GM23338 (cell line): ENCODE measurements at regions not wholly inside any gene's neighbourhood (a gene's known extent, or its start where the extent isn't known, plus 50 kb on each side); places are given as distances from the start of the nearest gene placed in this dataset.

Experiments used
- EZH2 ChIP-seq: fragments of 200-600 bp; sonication (generic); IDR thresholded peaks from one replicate; pipeline ENCODE4 v1.8.0; 2017; ENCODE audit warnings: antibody characterized with exemption, mild to moderate bottlenecking, low read depth; ENCODE audit not compliant: unreplicated experiment
- EZH2phosphoT487 ChIP-seq: fragments of 200-600 bp; sonication (generic); IDR thresholded peaks from one replicate; pipeline ENCODE4 v1.8.1; 2018; ENCODE audit warnings: antibody characterized with exemption; ENCODE audit not compliant: unreplicated experiment
- JUNB ChIP-seq: IDR thresholded peaks from one replicate; pipeline ENCODE4 v1.6.1; 2016; ENCODE audit warnings: antibody characterized with exemption; ENCODE audit not compliant: unreplicated experiment
- POLR2AphosphoS5 ChIP-seq: IDR thresholded peaks from 2 replicates; pipeline ENCODE4 v1.6.1; 2016; ENCODE audit warnings: antibody characterized with exemption, low read depth
- ZNF331 ChIP-seq: fragments of 250-450 bp; sonication (Bioruptor Pico); IDR thresholded peaks from 2 replicates; pipeline ENCODE4 v1.5.0; 2020; ENCODE audit warnings: low read depth, mild to moderate bottlenecking, moderate library complexity
- TF ChIP-seq, protein P1 (sequence below), 2 experiments: fragments of 200-600 bp in 1 of 2; sonication (generic) in 1 of 2; conservative IDR thresholded peaks; 2 replicates each; pipeline versions ENCODE4 v1.5.1 to v1.6.1; 2016 to 2017; ENCODE audit warnings: antibody characterized with exemption in 2 of 2, low read depth in 2 of 2, mild to moderate bottlenecking in 2 of 2, moderate library complexity in 1 of 2
- TF ChIP-seq, protein P2 (sequence below): IDR thresholded peaks from one replicate; pipeline ENCODE4 v1.6.1; 2018; ENCODE audit warnings: antibody characterized with exemption; ENCODE audit not compliant: unreplicated experiment

DNA sequence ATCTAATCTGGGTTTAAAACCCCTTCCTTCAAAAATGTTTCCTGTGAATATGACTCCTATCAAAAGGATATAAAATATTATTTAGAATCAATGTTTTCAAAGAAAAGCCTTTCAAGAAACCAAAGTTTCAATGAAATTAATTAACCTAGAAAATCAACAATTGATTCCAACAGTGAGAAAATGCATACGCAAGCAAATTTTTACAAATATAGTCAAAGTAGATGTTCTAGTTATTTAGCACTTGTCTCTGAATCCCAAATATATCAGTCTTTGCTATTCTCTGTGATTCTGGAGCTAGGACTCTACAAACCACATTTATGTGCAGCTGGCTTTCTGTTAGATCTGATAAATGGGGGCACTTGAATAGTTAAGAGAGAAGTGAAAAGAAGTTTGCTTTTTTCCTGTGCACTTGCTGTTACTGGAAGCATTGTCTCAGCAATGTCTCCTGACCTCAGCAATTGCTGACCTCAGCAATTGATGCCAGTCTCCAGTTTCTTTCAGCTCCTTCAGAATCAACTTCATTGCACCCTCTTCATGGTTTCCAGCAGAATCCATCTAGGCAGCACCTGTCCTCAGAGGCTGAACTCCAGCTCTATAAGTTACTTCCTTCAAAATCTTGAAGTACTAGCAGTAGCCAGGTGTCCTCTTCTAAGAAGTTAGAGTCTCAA lies 879.9 kb upstream of the LRRN3 start:
- TF ChIP-seq, protein P1, sequence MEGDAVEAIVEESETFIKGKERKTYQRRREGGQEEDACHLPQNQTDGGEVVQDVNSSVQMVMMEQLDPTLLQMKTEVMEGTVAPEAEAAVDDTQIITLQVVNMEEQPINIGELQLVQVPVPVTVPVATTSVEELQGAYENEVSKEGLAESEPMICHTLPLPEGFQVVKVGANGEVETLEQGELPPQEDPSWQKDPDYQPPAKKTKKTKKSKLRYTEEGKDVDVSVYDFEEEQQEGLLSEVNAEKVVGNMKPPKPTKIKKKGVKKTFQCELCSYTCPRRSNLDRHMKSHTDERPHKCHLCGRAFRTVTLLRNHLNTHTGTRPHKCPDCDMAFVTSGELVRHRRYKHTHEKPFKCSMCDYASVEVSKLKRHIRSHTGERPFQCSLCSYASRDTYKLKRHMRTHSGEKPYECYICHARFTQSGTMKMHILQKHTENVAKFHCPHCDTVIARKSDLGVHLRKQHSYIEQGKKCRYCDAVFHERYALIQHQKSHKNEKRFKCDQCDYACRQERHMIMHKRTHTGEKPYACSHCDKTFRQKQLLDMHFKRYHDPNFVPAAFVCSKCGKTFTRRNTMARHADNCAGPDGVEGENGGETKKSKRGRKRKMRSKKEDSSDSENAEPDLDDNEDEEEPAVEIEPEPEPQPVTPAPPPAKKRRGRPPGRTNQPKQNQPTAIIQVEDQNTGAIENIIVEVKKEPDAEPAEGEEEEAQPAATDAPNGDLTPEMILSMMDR (conservative IDR thresholded peaks at IDR 0.05; ENCODE audit: low read depth in 2 of 2) = no peak
- TF ChIP-seq EZH2phosphoT487 = no peak
- no peak for TF ChIP-seq EZH2
- no peak for TF ChIP-seq POLR2AphosphoS5
- TF ChIP-seq, protein P2, sequence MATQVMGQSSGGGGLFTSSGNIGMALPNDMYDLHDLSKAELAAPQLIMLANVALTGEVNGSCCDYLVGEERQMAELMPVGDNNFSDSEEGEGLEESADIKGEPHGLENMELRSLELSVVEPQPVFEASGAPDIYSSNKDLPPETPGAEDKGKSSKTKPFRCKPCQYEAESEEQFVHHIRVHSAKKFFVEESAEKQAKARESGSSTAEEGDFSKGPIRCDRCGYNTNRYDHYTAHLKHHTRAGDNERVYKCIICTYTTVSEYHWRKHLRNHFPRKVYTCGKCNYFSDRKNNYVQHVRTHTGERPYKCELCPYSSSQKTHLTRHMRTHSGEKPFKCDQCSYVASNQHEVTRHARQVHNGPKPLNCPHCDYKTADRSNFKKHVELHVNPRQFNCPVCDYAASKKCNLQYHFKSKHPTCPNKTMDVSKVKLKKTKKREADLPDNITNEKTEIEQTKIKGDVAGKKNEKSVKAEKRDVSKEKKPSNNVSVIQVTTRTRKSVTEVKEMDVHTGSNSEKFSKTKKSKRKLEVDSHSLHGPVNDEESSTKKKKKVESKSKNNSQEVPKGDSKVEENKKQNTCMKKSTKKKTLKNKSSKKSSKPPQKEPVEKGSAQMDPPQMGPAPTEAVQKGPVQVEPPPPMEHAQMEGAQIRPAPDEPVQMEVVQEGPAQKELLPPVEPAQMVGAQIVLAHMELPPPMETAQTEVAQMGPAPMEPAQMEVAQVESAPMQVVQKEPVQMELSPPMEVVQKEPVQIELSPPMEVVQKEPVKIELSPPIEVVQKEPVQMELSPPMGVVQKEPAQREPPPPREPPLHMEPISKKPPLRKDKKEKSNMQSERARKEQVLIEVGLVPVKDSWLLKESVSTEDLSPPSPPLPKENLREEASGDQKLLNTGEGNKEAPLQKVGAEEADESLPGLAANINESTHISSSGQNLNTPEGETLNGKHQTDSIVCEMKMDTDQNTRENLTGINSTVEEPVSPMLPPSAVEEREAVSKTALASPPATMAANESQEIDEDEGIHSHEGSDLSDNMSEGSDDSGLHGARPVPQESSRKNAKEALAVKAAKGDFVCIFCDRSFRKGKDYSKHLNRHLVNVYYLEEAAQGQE = no peak
- TF ChIP-seq ZNF331 (CRISPR knock-in tag) = no peak
- no peak for TF ChIP-seq JUNB
